ENCODE measurements at regions not wholly inside any gene's neighbourhood (a gene's known extent, or its start where the extent isn't known, plus 50 kb on each side); places are given as distances from the start of the nearest gene placed in this dataset.

DNA sequence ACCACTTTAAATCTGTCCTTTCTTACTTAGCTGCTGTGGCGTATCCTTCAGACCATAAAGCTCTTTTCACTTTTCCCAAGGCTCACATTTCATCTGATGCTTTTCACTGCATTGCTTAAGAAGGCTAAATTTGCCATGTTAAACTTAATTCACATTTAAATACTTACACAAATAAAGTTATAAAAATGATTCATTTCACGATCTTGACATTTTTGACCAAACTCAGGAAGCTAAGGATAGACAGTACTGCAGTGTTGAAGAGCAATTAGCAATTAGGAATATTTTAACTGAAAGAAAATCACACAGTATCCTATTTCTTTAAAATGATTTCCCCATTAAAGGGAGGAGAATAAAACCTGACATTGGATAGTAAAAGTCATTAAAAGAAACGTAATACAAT, 1038.6 kb downstream of the STPG2 start:
- in situ Hi-C loops (cut with MboI; ENCODE audit: low sequenced_read_pairs, unreplicated experiment) = no loop called here
- no peak for DNase-seq (ENCODE audit: low spot score)
- TF ChIP-seq, protein P1, sequence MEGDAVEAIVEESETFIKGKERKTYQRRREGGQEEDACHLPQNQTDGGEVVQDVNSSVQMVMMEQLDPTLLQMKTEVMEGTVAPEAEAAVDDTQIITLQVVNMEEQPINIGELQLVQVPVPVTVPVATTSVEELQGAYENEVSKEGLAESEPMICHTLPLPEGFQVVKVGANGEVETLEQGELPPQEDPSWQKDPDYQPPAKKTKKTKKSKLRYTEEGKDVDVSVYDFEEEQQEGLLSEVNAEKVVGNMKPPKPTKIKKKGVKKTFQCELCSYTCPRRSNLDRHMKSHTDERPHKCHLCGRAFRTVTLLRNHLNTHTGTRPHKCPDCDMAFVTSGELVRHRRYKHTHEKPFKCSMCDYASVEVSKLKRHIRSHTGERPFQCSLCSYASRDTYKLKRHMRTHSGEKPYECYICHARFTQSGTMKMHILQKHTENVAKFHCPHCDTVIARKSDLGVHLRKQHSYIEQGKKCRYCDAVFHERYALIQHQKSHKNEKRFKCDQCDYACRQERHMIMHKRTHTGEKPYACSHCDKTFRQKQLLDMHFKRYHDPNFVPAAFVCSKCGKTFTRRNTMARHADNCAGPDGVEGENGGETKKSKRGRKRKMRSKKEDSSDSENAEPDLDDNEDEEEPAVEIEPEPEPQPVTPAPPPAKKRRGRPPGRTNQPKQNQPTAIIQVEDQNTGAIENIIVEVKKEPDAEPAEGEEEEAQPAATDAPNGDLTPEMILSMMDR (IDR thresholded peaks at IDR 0.05; ENCODE audit: borderline replicate concordance, control extremely low read depth, extremely low read depth, insufficient read depth, missing control alignments) = no peak

DNA sequence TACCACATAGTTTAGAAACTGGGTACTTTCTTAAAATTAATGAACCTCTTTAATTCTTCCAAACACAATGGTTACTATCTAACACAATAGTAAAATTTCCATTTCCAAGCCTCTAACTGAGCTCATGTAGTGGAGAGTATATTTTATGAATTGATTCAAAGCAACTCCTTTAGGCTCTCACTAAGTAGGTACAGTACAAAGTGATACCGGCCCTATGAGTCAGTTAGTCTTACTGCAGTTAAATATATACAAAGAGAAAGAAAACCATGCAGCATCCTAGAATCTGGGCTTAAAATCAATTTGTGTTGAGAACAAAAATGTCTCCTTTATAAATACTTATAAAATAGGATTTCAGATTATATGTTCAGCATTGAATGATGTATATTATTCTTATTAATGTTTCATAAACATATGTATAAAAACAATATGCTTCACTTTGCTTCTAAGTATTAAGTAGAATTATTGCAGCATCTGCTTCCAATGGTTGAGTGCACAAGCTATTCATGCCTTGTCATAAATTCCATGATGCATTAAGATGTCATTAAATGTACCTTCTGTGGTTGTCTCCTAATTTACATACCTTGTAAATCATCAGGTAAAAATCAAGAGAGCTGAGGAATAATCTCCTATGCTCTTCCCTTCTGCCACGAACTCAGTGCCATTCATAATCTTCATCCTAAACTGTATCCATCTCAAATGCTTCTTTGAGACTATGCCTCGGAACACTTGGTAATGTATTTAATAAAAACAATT, 1037.8 kb downstream of the STPG2 start:
- in situ Hi-C loops (cut with MboI; ENCODE audit: low sequenced_read_pairs, unreplicated experiment) = no loop called here
- DNase-seq (ENCODE audit: low spot score) = no peak
- TF ChIP-seq, protein P1 (IDR thresholded peaks at IDR 0.05; ENCODE audit: borderline replicate concordance, control extremely low read depth, extremely low read depth, insufficient read depth, missing control alignments) = no peak

DNA sequence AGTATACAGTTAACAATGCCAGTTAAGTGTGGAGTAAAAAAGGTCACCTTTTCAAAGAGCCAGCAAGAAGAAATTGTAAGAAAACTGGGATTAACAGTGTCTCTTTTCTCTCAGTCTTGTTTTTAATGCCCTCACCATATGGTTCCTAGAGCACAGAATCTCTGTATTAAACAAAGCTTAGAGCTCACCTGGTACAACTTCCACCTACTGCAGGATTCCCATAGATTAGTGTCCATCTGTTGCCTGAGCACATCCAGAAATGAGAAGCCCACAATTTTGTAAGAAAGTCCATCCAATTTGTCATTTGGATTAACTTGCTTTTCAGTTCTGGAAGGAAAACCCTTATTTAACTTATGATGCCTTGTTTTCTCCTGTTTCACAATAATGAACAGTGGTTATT, 1037.1 kb downstream of the STPG2 start:
- TF ChIP-seq, protein P1 (IDR thresholded peaks at IDR 0.05; ENCODE audit: borderline replicate concordance, control extremely low read depth, extremely low read depth, insufficient read depth, missing control alignments) = no peak
- no peak for DNase-seq (ENCODE audit: low spot score)
- in situ Hi-C loops (cut with MboI; ENCODE audit: low sequenced_read_pairs, unreplicated experiment) = no loop called here

DNA sequence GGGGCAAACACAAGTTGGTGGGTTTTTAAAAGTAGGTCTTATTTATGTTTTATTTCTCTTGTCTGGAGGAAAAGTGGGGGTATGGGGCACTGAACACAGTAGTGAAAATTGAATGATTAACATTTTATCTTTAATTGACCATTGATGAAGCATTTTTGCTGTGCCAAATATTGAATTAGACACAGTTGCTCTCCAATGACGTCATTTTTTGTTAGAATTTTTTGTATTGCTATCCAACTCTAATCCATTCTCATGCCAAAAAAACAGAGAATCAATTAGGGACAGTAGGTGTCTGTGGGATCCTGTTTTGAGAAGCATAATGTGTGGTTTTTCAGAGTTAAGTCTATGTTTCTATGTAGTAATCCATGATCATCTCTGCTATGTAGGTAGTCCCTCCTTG, 1032.8 kb downstream of the STPG2 start:
- no peak for DNase-seq (ENCODE audit: low spot score)
- in situ Hi-C loops (cut with MboI; ENCODE audit: low sequenced_read_pairs, unreplicated experiment) = no loop called here
- TF ChIP-seq, protein P1 (IDR thresholded peaks at IDR 0.05; ENCODE audit: borderline replicate concordance, control extremely low read depth, extremely low read depth, insufficient read depth, missing control alignments) = no peak

DNA sequence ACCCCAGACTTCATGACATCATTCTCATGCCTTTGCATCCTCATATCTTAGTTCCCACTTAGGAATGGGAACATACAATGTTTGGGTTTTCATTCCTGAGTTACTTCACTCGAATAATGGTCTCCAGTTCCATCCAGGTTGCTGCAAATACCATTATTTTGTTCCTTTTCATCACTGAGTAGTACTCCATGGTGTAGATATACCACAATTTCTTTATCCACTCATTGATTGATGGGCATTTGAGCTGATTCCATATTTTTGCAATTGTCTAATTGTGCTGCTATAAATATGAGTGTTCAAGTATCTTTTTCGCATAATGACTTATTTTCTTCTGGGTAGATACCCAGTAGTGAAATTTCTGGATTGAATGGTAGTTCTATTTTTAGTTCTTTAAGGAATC, 1026.8 kb downstream of the STPG2 start:
- TF ChIP-seq, protein P1 (IDR thresholded peaks at IDR 0.05; ENCODE audit: borderline replicate concordance, control extremely low read depth, extremely low read depth, insufficient read depth, missing control alignments) = no peak
- DNase-seq (ENCODE audit: low spot score) = no peak
- in situ Hi-C loops (cut with MboI; ENCODE audit: low sequenced_read_pairs, unreplicated experiment) = no loop called here

DNA sequence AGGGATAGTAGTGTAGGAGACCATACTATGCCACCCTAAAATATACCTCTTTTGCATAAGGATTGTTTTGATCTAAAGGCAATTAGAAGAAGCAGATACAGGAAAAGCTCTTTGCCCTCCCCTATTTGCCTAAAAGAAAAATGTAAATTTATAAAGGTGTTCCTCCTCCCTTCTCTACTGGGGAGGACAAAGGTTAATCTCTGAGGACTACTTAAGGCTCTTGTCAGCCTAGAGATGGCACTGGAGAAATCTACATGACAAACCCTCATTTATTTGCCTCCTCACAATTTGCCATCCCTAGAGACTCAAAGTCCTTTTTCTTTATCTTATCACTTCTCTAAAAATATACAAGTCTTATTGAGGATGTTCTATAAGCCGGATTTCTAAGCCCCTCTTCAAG, 1021.8 kb downstream of the STPG2 start:
- TF ChIP-seq, protein P1 (IDR thresholded peaks at IDR 0.05; ENCODE audit: borderline replicate concordance, control extremely low read depth, extremely low read depth, insufficient read depth, missing control alignments) = no peak
- in situ Hi-C loops (cut with MboI; ENCODE audit: low sequenced_read_pairs, unreplicated experiment) = no loop called here
- DNase-seq (ENCODE audit: low spot score) = no peak

Measured in GM13976 (cell line).